Midbrain (tissue), 1 donor: ENCODE measurements at regions not wholly inside any gene's neighbourhood (a gene's known extent, or its start where the extent isn't known, plus 50 kb on each side); places are given as distances from the start of the nearest gene placed in this dataset.

Source experiments
- DNase-seq: peaks from one replicate; lab custom pipeline; 2025; lab: John Stamatoyannopoulos, UW

DNA sequence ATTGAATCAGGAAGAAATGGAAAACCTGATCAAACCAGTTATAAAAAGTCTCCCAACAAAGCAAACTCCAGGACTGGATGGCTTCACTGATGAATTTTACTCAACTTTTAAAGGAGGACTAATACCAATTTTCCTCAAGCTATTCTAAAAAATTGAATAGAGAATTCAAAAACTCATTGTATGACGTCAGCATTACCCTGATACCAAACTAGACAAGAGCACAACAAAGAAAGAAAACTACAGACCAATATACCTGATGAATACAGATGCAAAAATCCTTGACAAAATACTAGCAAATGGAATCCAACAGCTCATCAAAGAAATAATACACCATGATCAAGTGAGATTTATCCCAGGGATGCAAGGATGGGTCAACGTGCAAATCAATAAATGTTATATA lies 172.9 kb downstream of the FNDC1 start:
- DNase-seq = no peak

DNA sequence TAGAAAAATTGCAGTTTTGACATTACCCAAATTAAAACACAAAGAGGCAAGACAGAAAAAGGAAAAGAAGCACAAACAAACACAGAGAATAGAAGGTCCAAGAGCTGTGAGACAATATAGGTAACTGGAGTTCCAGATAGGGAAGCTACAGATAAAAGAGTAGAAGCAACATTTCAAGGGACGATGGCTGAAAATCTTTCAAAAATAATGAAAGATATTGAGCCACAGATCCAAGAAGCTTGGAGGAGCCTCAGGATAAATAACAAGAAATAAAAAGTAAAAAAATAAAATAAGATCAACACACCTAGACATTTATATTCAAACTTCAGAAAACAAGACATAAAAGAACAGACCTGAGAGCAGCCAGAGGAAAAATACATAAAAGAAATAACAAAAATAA lies 164.9 kb downstream of the FNDC1 start:
- no peak for DNase-seq

DNA sequence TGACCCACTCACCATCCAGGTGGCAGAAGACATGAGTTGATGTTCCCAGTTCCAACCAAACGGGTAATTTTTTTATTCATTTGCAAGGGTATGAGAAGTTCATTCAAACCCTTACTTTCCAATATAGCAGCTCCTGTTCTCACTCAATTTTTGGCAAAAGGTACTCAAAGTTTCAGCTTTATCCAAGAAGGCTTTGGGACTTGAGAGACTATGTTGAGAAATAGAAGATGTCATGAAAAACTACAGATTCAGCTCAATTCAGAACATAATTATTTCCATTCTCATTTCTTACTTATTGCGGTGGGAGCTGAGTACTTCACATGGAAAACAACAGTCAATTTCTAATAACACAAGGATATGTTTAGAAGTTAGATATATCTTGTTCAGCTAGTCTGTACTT lies 162.3 kb downstream of the FNDC1 start:
- DNase-seq = no peak

DNA sequence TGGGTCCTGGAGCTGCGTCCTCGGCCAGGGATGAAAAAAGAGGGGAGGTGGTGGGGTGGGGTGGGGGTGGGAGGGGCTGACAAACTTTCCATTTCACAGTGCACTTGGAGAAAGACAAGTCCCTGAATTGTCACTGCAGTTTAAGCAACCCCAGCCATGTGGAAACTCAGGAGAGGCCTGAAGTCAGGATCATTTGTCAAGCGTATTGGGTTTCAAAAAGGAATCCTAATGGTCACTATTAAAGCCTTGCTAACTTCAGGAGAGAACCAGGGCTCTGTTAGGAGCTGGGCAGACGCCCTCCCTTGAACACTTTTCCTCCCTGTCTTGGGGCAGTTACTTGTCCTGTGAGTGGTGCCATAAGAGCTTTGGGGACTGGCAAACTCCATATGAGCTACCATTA lies 159.9 kb downstream of the FNDC1 start:
- DNase-seq = no peak

GRCh38 chr6:159328052-159328451 lies 158.9 kb downstream of the FNDC1 start:
- DNase-seq = no peak

- DNase-seq = no peak
These were observed 156.3 kb downstream of the FNDC1 start for GRCh38 chr6:159325476-159325875.

GRCh38 chr6:159324596-159324995 lies 155.4 kb downstream of the FNDC1 start:
- DNase-seq = no peak
